Cardiac muscle cell (in vitro differentiated cells and primary cell): ENCODE measurements at regions not wholly inside any gene's neighbourhood (a gene's known extent, or its start where the extent isn't known, plus 50 kb on each side); places are given as distances from the start of the nearest gene placed in this dataset.

ENCODE experiments used
- DNase-seq, 2 donors: peaks; one replicate each; pipeline versions ENCODE4 v3.0.0 to v3.0.0-alpha.2; 2010 to 2017; ENCODE audit warnings: low read depth in 1 of 2, low spot score in 1 of 2
- H3K27ac ChIP-seq: fragments of 200-600 bp; sonication (generic); 2 replicates; pipeline ENCODE4 v1.5.1; 2016
- H3K27me3 ChIP-seq: fragments of 200-600 bp; sonication (generic); 2 replicates; pipeline ENCODE4 v1.6.0; 2016; ENCODE audit warnings: control low read depth
- H3K36me3 ChIP-seq: fragments of 200-600 bp; sonication (generic); 2 replicates; pipeline ENCODE4 v1.5.1; 2016; ENCODE audit warnings: control low read depth
- H3K4me1 ChIP-seq: fragments of 200-600 bp; sonication (generic); 2 replicates; pipeline ENCODE4 v1.8.1; 2017; ENCODE audit warnings: low read depth, mild to moderate bottlenecking, mixed run types
- H3K4me3 ChIP-seq: fragments of 200-600 bp; sonication (generic); 2 replicates; pipeline ENCODE4 v1.5.1; 2016; ENCODE audit warnings: mild to moderate bottlenecking
- H3K9me3 ChIP-seq: fragments of 200-600 bp; sonication (generic); 2 replicates; pipeline ENCODE4 v1.5.1; 2017; ENCODE audit warnings: low read depth, mild to moderate bottlenecking, control low read depth
- CTCF ChIP-seq: IDR thresholded peaks from 2 replicates; pipeline ENCODE4 v1.5.1; 2012; ENCODE audit warnings: low read depth, mild to moderate bottlenecking, low read length

DNA sequence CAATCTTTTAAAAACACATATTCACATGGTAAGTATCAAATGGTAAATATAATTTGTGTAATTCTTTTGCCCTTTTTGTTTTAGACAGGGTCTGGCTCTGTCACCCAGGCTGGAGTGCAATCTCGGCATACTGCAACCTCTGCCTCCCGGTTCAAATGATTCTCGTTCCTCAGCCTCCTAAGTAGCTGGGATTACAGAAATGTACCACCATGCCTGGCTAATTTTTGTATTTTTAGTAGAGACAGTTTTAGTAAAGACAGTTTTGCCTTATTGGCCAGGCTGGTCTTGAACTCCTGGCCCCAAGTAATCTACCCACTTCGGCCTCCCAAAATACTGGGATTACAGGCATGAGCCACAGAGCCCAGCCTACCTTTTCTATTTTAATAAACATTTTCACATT, 182.2 kb downstream of the MYCN start:
- DNase-seq = no peak
- Histone ChIP-seq H3K27me3 (no peaks in the 10 kb centered on the region), H3K9me3 (no peaks in the 10 kb centered on the region), H3K4me1 (no peaks in the 10 kb centered on the region), H3K36me3 (no peaks in the 10 kb centered on the region), H3K27ac (no peak overlapping the region), H3K4me3 (no peak overlapping the region)
- TF ChIP-seq CTCF = no peak

- no peak for TF ChIP-seq CTCF
- Histone ChIP-seq H3K4me1 (no peaks in the 10 kb centered on the region), H3K36me3 (no peaks in the 10 kb centered on the region), H3K4me3 (no peak overlapping the region), H3K9me3 (no peaks in the 10 kb centered on the region), H3K27me3 (no peaks in the 10 kb centered on the region), H3K27ac (no peak overlapping the region)
- DNase-seq = no peak
Measured at GRCh38 chr2:16121986-16122390, 181.6 kb downstream of the MYCN start.

DNA sequence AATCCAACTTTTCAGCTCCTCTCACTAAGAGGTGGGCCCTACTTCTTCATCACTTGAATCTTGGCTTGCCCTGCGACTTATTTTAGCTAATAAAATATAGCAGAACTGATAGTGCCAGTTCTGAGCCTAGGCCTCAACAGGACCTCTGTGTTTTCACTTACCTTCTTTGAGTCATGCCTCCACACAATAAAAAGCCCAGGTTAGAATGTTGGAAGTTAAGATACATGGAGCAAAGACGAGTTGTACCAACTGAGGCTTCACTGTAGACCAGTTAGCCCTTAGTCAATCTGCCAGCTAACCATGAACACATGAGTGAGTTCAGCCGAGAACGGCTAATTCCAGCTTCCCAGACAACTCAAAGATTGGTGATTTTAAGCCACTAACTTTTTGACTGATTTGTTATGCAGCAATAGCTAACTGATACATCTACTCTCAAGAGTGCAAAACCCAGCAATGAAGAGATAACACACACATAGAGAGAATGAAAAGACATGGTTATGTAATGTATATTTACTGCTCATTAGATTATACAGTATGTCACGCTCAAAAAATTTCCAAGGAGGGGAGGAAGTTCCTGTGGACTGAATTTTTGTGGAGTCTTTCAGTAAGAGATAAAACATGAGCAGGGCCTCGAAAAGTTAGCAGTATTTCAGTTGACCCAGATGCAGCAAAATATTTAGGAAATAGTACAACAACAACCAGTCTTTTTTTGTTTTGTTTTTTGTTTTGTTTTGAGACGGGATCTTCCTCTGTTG, 181.1 kb downstream of the MYCN start:
- no peak overlapping the region for H3K27ac ChIP-seq
- no peaks in the 10 kb centered on the region for H3K36me3 ChIP-seq
- H3K4me3 ChIP-seq = no peak overlapping the region
- no peaks in the 10 kb centered on the region for H3K27me3 ChIP-seq
- no peaks in the 10 kb centered on the region for H3K4me1 ChIP-seq
- no peaks in the 10 kb centered on the region for H3K9me3 ChIP-seq
- no peak for DNase-seq
- TF ChIP-seq CTCF = no peak

DNA sequence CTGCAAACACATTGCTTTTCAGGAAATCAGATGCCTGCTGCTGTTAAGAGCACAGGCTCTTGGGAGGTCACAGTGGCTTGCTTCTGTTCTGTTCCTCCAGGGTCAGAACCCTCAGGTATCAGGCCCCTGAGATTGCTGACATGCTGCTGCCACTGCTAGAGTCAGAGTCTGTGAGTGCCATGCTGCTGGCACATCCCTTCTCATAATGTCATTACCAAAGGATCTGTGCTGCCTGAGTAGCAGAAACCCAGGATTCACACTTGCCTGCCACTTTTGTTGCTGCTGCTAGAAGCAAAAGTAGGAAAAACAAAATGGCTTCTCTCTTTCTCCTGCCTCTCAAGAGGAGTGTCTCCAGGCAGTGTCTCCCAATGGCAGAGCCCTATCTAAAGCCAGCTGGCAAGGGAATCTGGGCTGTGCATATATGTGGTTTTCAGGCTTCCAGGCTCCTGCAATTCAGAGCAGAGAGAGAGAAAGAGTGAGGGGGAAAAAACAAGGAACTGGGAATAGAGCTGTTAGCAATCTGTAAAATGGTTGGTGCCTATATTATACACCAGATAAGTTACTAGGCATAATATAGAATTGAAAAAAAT, 180.3 kb downstream of the MYCN start:
- H3K27ac ChIP-seq = no peak overlapping the region
- no peaks in the 10 kb centered on the region for H3K36me3 ChIP-seq
- H3K27me3 ChIP-seq = no peaks in the 10 kb centered on the region
- DNase-seq = no peak
- H3K4me1 ChIP-seq = no peaks in the 10 kb centered on the region
- no peak overlapping the region for H3K4me3 ChIP-seq
- TF ChIP-seq CTCF = no peak
- no peaks in the 10 kb centered on the region for H3K9me3 ChIP-seq

DNA sequence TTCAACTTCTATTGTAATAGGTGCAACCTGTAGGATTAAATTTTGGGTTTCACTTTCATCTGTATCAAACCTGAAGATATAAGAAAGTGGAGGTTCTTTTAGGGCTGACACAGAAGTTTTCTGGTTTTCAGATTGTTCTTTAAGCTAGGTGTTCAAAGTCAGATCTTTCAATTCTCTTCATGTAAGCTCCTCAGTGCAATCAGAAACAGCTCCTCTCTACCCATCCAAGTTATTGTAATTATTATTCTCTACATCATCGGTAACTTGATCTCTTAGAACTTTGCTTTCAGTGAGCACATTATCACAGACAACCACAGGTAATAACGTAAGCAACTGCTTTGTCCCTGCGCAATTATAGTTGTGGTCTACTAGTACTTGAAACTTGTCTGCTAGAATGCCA, 179.4 kb downstream of the MYCN start:
- DNase-seq = no peak
- peaks cover 7% of the 10 kb centered on the region for H3K4me1 ChIP-seq
- no peak overlapping the region for H3K4me3 ChIP-seq
- TF ChIP-seq CTCF = no peak
- H3K9me3 ChIP-seq = no peaks in the 10 kb centered on the region
- no peaks in the 10 kb centered on the region for H3K36me3 ChIP-seq
- no peak overlapping the region for H3K27ac ChIP-seq
- no peaks in the 10 kb centered on the region for H3K27me3 ChIP-seq
